HepG2 (cell line): ENCODE measurements at regions not wholly inside any gene's neighbourhood (a gene's known extent, or its start where the extent isn't known, plus 50 kb on each side); places are given as distances from the start of the nearest gene placed in this dataset.

ENCODE experiments used
- ATAC-seq: fragments of 200-7000 bp; cut with Tn5 transposase; 3 replicates; pipeline ENCODE4 v1.9.1; 2020; ENCODE audit warnings: mild to moderate bottlenecking, moderate library complexity
- BruUV-seq: library from RNA; stranded (reverse); fragments of 400-500 nt; replicated peaks from 2 replicates; lab custom pipeline; 2021; lab: Mats Ljungman, UMichigan
- CTCF ChIA-PET: fragments of 300-600 bp; formaldehyde crosslinking; extraction: SDS; loops from one replicate; lab custom pipeline; 2021; ENCODE audit warnings: low total read pairs, inconsistent platforms, low intra/inter-chr PET ratio; lab: Yijun Ruan, JAX
- POLR2A ChIA-PET: fragments of 350-600 bp; sonication (Branson Sonifier 250); formaldehyde crosslinking; loops from one replicate; lab custom pipeline; 2020; ENCODE audit warnings: antibody characterized with exemption, inconsistent platforms; lab: Yijun Ruan, JAX
- DNase-seq: peaks from one replicate; pipeline ENCODE4 v3.0.0-alpha.2; 2015; ENCODE audit warnings: low spot score
- FAIRE-seq: peaks from 3 replicates; lab custom pipeline; 2011; peaks lifted over from hg19 to GRCh38; lab: Jason Lieb, UNC
- H2AFZ ChIP-seq: one replicate; pipeline ENCODE4 v1.6.1; 2011; ENCODE audit warnings: low read length, inconsistent platforms
- H3K27ac ChIP-seq: fragments of 300-600 bp; 3 replicates; pipeline ENCODE4 v1.8.0; 2011; ENCODE audit warnings: mixed run types, mild to moderate bottlenecking, mixed read lengths, low read length, inconsistent platforms; ENCODE audit not compliant: insufficient read depth; ENCODE audit errors: extremely low read length
- H3K27me3 ChIP-seq, 2 experiments: fragments of 200-600 bp in 1 of 2; 2 replicates in 1 of 2; 3 replicates in 1 of 2; pipeline versions ENCODE4 v1.6.0 to v1.8.0; 2011; ENCODE audit warnings: low read length in 2 of 2, mild to moderate bottlenecking in 2 of 2, moderate library complexity in 2 of 2, inconsistent platforms in 1 of 2; ENCODE audit not compliant: insufficient read depth in 2 of 2, control insufficient read depth in 1 of 2
- H3K36me3 ChIP-seq, 2 experiments: fragments of 200-600 bp in 1 of 2; replicated peaks in 1 of 2; 2 replicates in 1 of 2; 3 replicates in 1 of 2; pipeline versions ENCODE4 v1.5.1 to v1.8.0; 2011; ENCODE audit warnings: low read length in 2 of 2, inconsistent platforms in 1 of 2; ENCODE audit not compliant: insufficient read depth in 2 of 2, control insufficient read depth in 1 of 2
- H3K4me1 ChIP-seq: 2 replicates; pipeline ENCODE4 v1.5.1; 2012; ENCODE audit warnings: low read length, inconsistent platforms; ENCODE audit not compliant: insufficient read depth
- H3K4me2 ChIP-seq: 2 replicates; pipeline ENCODE4 v1.6.0; 2011; ENCODE audit warnings: low read depth, low read length, inconsistent platforms
- H3K4me3 ChIP-seq, 3 experiments: fragments of 200-600 bp in 1 of 3; sonication (generic), shearing (Covaris generic) in 1 of 3; replicated peaks in 1 of 3; 2 replicates each; pipeline ENCODE4 v1.5.1; 2011 to 2016; ENCODE audit warnings: low read length in 3 of 3, inconsistent platforms in 2 of 3, low read depth in 2 of 3, mild to moderate bottlenecking in 2 of 3, control low read depth in 1 of 3, mixed read lengths in 1 of 3; ENCODE audit not compliant: insufficient read depth in 1 of 3
- H3K79me2 ChIP-seq: one replicate; pipeline ENCODE4 v1.6.1; 2011; ENCODE audit warnings: low read length, inconsistent platforms; ENCODE audit not compliant: insufficient read depth
- H3K9ac ChIP-seq: 2 replicates; pipeline ENCODE4 v1.6.0; 2011; ENCODE audit warnings: mild to moderate bottlenecking, low read depth, low read length, inconsistent platforms; ENCODE audit not compliant: insufficient read depth
- H3K9me3 ChIP-seq: 2 replicates; pipeline ENCODE4 v1.5.1; 2012; ENCODE audit warnings: mild to moderate bottlenecking, low read length
- H4K20me1 ChIP-seq: 2 replicates; pipeline ENCODE4 v1.6.0; 2011; ENCODE audit warnings: inconsistent platforms, mild to moderate bottlenecking, low read length, moderate library complexity; ENCODE audit not compliant: insufficient read depth
- CEBPB ChIP-seq: IDR thresholded peaks from 2 replicates; pipeline ENCODE4 v1.6.1; 2011; ENCODE audit warnings: low read depth, low read length, improper control_type of control experiment, borderline replicate concordance
- MIER2 ChIP-seq: IDR thresholded peaks from 2 replicates; pipeline ENCODE4 v1.6.1; 2016; ENCODE audit warnings: missing biosample characterization, missing genetic modification reagents
- ZNF251 ChIP-seq: sonication (generic); formaldehyde crosslinking; IDR thresholded peaks from 2 replicates; pipeline ENCODE4 v1.9.0; 2021; ENCODE audit warnings: mild to moderate bottlenecking, missing genetic modification reagents
- ZNF281 ChIP-seq: sonication (generic); formaldehyde crosslinking; IDR thresholded peaks from 2 replicates; pipeline ENCODE4 v1.4.0; 2020; ENCODE audit warnings: missing genetic modification reagents, borderline replicate concordance
- ZNF451 ChIP-seq: sonication (generic); formaldehyde crosslinking; IDR thresholded peaks from 2 replicates; pipeline ENCODE4 v1.5.0; 2020; ENCODE audit warnings: mild to moderate bottlenecking, missing genetic modification reagents
- ZNF552 ChIP-seq: sonication (generic); formaldehyde crosslinking; IDR thresholded peaks from 2 replicates; pipeline ENCODE4 v1.9.0; 2022; ENCODE audit warnings: missing genetic modification reagents, mild to moderate bottlenecking, borderline replicate concordance
- ZNF580 ChIP-seq: IDR thresholded peaks from 2 replicates; pipeline ENCODE4 v1.6.1; 2016; ENCODE audit warnings: low read depth, borderline replicate concordance
- ZNF674 ChIP-seq: sonication (generic); formaldehyde crosslinking; IDR thresholded peaks from 2 replicates; pipeline ENCODE4 v1.5.0; 2020; ENCODE audit warnings: low read depth, mild to moderate bottlenecking, missing genetic modification reagents
- ZNF891 ChIP-seq: sonication (generic); formaldehyde crosslinking; IDR thresholded peaks from 2 replicates; pipeline ENCODE4 v1.5.0; 2020; ENCODE audit warnings: mild to moderate bottlenecking, missing genetic modification reagents
- WGBS: methylation state at CpG from one replicate; pipeline ENCODE4 v1.1.6; 2017; ENCODE audit warnings: low lambda C conversion rate; 5-methylcytosine and 5-hydroxymethylcytosine counted together
- in situ Hi-C: cut with HindIII; loops from 2 replicates; pipeline ENCODE4 v1.10.0; 2017; ENCODE audit warnings: low pct_unique_long_range_greater_than_20kb; ENCODE audit not compliant: extremely low pct_ligation_motif_present
- intact Hi-C: fragments of 100-400 bp; cut with micrococcal nuclease; formaldehyde crosslinking; loops from one replicate; pipeline ENCODE4 v1.10.0; 2022; ENCODE audit not compliant: unreplicated experiment
- TF ChIP-seq, protein P1 (sequence below): sonication (generic); formaldehyde crosslinking; IDR thresholded peaks from 2 replicates; pipeline ENCODE4 v1.5.0; 2020; ENCODE audit warnings: mild to moderate bottlenecking, missing genetic modification reagents
- TF ChIP-seq, protein P2 (sequence below): sonication (generic); formaldehyde crosslinking; IDR thresholded peaks from 2 replicates; pipeline ENCODE4 v1.5.0; 2020; ENCODE audit warnings: mild to moderate bottlenecking, missing genetic modification reagents, moderate library complexity

GRCh38 chr3:152615681-152616080, 219.2 kb upstream of the P2RY1 start:
- POLR2A ChIA-PET = no interaction called here
- FAIRE-seq = no peak
- WGBS = 36% methylated on average over 10 of the region's 10 CpGs
- no peak overlapping the region for H2AFZ ChIP-seq
- no peak overlapping the region for H3K9ac ChIP-seq
- no peak overlapping the region for H3K27ac ChIP-seq
- no TSS peak for BruUV-seq
- no peaks in the 10 kb centered on the region for H4K20me1 ChIP-seq
- H3K4me1 ChIP-seq = no peaks in the 10 kb centered on the region
- H3K9me3 ChIP-seq = no peaks in the 10 kb centered on the region
- in situ Hi-C loops = no loop called here
- H3K4me3 ChIP-seq = no peak overlapping the region
- no peak overlapping the region for H3K4me2 ChIP-seq
- DNase-seq = no peak
- H3K27me3 ChIP-seq = no peaks in the 10 kb centered on the region; a peak in 1 of 5 replicates
- H3K36me3 ChIP-seq = no peaks in the 10 kb centered on the region
- TF ChIP-seq ZNF281 (CRISPR knock-in tag) (no peak), ZNF891 (no peak), ZNF674 (CRISPR knock-in tag) (no peak), ZNF251 (no peak), ZNF580 (no peak), ZNF552 (CRISPR knock-in tag) (no peak), MIER2 (CRISPR knock-in tag) (no peak), ZNF451 (no peak), CEBPB (no peak)
- TF ChIP-seq, protein P1, sequence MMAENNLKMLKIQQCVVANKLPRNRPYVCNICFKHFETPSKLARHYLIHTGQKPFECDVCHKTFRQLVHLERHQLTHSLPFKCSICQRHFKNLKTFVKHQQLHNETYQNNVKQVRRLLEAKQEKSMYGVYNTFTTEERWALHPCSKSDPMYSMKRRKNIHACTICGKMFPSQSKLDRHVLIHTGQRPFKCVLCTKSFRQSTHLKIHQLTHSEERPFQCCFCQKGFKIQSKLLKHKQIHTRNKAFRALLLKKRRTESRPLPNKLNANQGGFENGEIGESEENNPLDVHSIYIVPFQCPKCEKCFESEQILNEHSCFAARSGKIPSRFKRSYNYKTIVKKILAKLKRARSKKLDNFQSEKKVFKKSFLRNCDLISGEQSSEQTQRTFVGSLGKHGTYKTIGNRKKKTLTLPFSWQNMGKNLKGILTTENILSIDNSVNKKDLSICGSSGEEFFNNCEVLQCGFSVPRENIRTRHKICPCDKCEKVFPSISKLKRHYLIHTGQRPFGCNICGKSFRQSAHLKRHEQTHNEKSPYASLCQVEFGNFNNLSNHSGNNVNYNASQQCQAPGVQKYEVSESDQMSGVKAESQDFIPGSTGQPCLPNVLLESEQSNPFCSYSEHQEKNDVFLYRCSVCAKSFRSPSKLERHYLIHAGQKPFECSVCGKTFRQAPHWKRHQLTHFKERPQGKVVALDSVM = no peak
- TF ChIP-seq, protein P2, sequence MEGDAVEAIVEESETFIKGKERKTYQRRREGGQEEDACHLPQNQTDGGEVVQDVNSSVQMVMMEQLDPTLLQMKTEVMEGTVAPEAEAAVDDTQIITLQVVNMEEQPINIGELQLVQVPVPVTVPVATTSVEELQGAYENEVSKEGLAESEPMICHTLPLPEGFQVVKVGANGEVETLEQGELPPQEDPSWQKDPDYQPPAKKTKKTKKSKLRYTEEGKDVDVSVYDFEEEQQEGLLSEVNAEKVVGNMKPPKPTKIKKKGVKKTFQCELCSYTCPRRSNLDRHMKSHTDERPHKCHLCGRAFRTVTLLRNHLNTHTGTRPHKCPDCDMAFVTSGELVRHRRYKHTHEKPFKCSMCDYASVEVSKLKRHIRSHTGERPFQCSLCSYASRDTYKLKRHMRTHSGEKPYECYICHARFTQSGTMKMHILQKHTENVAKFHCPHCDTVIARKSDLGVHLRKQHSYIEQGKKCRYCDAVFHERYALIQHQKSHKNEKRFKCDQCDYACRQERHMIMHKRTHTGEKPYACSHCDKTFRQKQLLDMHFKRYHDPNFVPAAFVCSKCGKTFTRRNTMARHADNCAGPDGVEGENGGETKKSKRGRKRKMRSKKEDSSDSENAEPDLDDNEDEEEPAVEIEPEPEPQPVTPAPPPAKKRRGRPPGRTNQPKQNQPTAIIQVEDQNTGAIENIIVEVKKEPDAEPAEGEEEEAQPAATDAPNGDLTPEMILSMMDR = no peak
- TF ChIP-seq, all 625 proteins: peak for 0
- CTCF ChIA-PET = no interaction called here
- H3K79me2 ChIP-seq = no peaks in the 10 kb centered on the region
- ATAC-seq = no peak
- intact Hi-C loops = no loop called here
